ENCODE measurements at regions not wholly inside any gene's neighbourhood (a gene's known extent, or its start where the extent isn't known, plus 50 kb on each side); places are given as distances from the start of the nearest gene placed in this dataset.

GRCh38 chr5:56588131-56588487 lies 227.2 kb upstream of the MAP3K1 start:
- DNase-seq (ENCODE audit: low read depth) = no peak

DNA sequence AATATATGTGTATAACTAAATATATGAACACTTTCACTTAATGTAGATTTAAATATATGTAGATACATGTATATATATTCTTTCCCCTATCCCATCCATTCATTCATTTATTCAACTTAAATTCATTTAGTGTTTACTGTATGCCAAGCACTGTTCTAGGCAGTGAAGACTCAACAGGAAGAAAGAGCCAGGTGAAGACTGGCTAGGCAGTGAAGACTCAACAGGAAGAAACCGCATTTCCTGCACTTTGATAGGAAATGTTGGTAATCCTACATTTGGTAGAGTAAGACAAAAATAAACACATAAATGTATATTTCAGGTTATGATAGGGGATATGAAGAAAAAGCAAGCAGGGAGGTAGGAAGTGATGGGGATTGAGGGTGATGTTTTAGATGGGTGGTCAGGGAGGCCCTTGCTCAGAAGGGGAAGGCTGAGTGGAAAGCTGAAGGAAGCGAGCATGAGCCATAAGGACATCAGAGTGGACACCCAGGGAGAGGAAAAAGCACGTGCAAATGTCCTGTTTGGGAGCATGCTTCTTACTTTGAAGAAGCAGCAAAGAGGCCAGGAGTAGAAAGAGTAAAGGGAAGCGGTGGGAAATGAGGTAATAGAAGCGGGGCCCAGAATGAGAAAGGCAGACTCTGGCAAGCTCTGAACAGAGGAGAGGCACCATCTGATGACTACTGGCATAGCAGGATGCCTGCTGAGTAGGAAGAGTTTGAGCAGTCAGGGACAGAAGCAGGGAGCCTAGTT lies 227.8 kb upstream of the MAP3K1 start:
- DNase-seq (ENCODE audit: low read depth) = no peak

- no peak for DNase-seq (ENCODE audit: low read depth)
These were observed 229.2 kb upstream of the MAP3K1 start for GRCh38 chr5:56585999-56586691.

DNA sequence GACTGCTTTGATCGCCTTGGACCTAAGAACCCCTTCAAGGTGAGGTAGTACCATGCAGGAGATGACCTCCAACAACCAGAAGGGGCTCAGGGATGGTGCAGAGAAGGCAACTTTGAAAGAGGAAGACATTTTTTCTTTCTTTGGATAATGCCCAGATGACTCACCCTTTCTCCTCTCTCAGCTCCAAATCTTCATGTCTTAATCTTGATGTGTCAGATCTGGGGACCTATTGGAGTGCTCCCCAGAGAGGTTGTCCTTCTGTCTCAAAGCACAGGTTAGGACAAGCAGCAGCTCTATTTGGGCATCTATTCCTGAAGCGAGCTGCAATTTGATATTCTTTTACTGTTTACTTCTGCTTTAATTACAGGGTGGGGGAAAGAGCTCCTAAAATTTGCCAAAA lies 229.9 kb upstream of the MAP3K1 start:
- no peak for DNase-seq (ENCODE audit: low read depth)

DNA sequence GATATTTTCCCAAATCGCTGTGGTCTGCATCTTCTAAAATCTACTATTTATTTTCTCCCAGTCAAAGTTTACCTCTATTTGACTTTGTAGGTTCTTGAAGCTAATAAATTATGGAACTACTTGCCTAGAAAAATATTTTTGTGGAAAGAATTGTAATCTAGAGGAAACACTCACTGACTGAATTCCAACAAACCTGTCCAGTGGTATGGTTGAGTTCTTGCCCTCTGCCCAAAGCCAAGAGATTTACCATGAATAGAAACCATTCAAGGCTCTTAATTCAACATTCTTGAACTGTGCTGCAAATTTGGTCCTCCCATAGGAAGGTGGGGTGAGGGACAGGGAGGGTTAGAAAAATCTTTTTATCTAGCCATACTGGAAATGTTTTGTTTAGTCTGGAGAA lies 233.9 kb upstream of the MAP3K1 start:
- DNase-seq (ENCODE audit: low read depth) = no peak

DNA sequence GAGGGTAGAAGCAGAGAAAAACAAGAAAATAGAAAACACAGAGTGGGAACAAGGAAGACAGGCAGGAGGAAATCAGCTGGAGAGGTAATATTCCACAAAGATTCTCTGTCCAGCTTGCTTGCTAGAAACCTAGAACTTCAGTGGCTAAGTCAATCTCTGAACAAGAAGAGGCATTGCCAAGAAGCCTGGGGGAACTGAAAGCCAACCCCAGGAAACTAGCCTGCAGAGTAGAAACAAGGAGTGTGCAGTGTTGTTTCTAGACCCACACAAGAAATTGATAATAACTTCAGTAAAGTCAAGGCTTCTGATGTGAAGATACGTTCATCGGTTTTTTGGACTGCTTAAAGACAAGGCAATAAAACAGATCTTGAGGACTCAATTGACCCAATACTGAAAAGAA lies 234.5 kb upstream of the MAP3K1 start:
- no peak for DNase-seq (ENCODE audit: low read depth)

GRCh38 chr5:56575821-56576220 lies 239.5 kb upstream of the MAP3K1 start:
- no peak for DNase-seq (ENCODE audit: low read depth)

DNA sequence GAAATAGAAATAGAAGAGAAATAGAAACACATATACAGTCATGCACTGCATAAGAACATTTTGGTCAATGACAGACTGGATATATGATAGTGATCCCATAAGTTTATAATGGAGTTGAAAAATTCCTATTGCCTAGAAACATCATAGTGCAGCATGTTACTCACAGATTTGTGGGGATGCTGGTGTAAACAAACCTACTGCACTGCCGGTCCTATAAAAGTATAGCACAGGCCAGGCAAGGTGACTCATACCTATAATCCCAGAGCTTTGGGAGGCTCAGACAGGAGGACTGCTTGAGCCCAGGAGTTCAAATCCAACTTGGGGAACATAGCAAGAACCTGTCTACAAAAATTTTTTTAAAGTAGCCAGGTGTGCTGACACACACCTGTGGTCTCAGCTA lies 240.6 kb upstream of the MAP3K1 start:
- no peak for DNase-seq (ENCODE audit: low read depth)

GRCh38 chr5:56569566-56569965 lies 245.8 kb upstream of the MAP3K1 start:
- DNase-seq (ENCODE audit: low read depth) = no peak

- no peak for DNase-seq (ENCODE audit: low read depth)
These were observed 246.3 kb upstream of the MAP3K1 start for GRCh38 chr5:56569076-56569475.

- DNase-seq (ENCODE audit: low read depth) = no peak
These were observed 248.1 kb upstream of the MAP3K1 start for GRCh38 chr5:56567278-56567677.

DNA sequence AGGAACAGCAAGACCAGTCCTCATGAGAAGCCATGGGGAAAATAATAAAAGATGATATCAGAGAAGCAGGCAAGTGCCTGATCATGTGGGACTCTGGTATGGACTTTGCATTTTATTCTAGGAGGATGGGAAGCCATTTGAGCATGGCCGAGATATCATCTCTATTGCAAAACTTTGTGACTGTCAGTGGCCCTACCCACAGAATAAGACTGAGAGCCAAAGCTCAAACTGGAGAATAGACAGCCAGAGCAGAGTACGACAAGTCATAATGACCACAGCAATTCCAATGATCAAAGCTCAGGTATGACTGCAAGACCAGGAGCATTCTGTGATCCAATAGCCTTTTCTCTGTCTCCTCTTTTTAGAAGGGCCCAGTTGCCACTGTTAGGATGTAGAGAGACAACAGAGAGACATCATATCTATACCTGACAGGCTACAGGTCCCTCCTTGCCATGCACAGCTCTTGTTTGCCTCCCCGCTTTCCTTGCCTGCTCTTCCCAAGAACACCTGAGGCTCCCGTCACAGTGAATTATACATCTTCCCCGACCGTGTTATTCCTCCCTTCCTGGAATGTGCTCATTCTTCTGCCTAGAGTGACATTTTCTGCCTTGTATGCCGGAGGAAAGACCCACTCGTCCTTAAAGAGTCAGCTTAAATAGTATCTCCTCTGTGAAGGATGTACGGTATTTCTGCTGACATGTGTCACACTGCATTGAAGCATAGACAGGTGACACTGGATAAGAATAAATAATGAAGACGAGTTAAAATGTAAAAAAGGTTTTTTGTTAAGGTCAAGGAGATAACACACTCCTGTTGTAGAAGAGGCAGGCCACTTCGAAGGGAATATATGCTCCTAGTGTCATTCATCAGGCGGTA lies 248.7 kb upstream of the MAP3K1 start:
- DNase-seq (ENCODE audit: low read depth) = no peak

GRCh38 chr5:56565644-56566043 lies 249.7 kb upstream of the MAP3K1 start:
- DNase-seq (ENCODE audit: low read depth) = no peak

DNA sequence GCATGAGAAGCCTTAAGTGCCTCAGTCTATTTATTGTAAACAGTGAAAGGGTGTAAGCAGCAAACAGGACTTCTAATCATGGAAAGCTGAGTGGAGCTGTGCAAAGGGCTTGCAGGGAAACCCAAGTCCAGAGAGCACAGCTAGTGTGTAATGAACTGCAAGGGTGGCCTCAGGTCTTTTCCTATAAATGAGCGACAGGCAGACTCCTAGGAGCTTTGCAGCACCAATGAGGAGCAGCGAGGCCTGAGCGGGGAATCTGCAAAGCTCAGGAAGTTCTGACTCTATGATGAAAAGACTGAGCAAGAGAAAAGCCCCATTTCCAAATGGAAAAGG lies 250.1 kb upstream of the MAP3K1 start:
- DNase-seq (ENCODE audit: low read depth) = no peak

GRCh38 chr5:56564541-56565282 lies 250.6 kb upstream of the MAP3K1 start:
- DNase-seq (ENCODE audit: low read depth) = no peak

DNA sequence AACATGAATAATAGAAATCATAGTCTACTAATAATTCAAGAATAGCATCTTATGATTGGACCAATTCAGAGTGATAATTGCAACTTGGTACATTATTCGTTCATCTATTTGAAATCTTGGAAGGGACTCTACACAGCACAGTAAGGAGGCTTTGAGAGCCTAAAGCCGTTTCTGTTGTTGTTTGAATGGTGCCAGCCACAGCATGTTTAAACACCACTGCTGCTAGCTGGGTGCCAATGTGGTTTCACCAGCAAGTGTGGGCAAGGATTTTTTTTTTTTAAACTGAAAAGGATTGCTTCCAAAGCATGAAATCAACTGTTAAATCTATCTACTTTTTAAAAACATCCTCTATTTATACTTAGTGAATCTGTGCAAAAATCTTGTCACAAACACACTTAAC lies 253.9 kb upstream of the MAP3K1 start:
- no peak for DNase-seq (ENCODE audit: low read depth)

GRCh38 chr5:56558131-56558745 lies 257.1 kb upstream of the MAP3K1 start:
- no peak for DNase-seq (ENCODE audit: low read depth)

- no peak for DNase-seq (ENCODE audit: low read depth)
These were observed 258.2 kb upstream of the MAP3K1 start for GRCh38 chr5:56557198-56557597.

DNA sequence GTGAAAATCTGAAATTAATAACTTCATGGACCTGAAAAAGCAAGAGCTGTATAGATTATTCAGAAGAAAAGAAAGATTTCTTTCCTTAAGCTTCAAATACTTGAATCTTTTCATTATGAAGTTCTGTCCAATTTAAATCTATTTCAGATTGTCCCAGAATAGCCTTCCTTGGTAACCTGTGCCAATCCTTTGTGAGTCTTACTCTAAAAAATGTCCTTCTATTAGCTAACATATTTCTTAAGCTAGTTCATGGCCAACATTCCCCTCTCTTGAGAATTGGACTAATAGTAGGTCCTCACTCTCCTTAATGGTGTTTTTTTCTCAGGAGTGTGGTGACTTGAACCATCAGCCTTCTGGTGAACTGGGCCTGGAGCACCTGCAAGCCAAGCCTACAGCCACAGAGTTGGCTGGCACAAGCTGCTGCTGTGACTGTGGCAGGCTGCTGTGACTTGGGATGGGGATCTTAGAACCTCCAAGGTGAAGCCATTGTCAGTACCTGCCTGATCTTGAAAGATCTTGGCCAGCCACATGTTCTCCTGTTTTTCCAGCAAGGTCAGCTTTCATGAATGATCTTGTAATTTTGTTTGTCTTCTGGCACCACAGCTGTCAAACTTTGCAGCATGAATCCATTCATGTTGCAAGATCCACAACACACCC lies 262.6 kb upstream of the MAP3K1 start:
- DNase-seq (ENCODE audit: low read depth) = no peak

- no peak for DNase-seq (ENCODE audit: low read depth)
These were observed 265.1 kb upstream of the MAP3K1 start for GRCh38 chr5:56550227-56550626.

DNA sequence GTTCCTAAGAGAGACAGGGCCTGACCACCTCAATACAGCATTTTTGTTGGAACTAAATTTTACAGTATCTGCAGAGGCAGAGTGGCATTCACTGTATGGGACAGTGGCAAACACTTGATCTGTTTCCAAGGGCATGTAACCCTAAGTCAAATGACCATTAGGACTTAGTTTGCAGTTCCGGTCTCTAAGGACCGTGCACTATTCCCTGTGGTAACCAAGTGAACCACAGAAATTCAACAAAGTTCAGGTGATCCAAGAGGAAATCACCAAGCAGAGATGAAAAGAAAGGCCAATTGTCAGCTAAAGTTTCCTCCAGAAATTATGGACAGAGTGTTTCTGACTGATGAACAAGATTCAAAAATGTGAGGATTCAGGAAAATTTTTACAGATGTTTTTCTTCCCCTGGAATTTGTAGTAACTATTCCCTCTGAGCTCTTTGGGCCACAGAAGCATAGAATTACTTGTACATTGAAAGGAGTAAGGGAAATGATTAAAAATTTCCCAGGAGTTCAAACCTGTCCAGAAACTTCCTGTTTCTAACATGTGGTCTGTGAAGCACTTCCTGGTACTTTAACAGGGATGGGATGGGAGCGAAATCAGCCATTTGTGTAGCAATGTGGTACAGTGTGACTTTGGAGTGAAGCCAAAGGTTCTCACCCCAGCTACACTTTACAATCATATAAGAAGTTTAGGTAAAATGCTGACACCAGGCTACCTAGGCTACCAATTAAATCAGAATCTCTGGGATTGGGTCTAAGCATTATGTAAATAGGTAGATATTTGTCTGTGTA lies 266.1 kb upstream of the MAP3K1 start:
- no peak for DNase-seq (ENCODE audit: low read depth)

All from activated gamma-delta T cell treated with anti-CD3 and anti-CD28 coated beads, Interleukin-2, amount 50 U/mL, for 16 hours (primary cell).